HEK293T (cell line): ENCODE measurements at regions not wholly inside any gene's neighbourhood (a gene's known extent, or its start where the extent isn't known, plus 50 kb on each side); places are given as distances from the start of the nearest gene placed in this dataset.

Experiments used
- CTCF ChIA-PET: fragments of 350-600 bp; formaldehyde crosslinking; extraction: SDS; loops from one replicate; lab custom pipeline; 2021; ENCODE audit warnings: antibody characterized with exemption, inconsistent platforms; lab: Yijun Ruan, JAX
- POLR2A ChIA-PET: fragments of 350-600 bp; formaldehyde crosslinking; extraction: SDS; loops from one replicate; lab custom pipeline; 2020; ENCODE audit warnings: antibody characterized with exemption, inconsistent platforms; lab: Yijun Ruan, JAX
- DNase-seq: peaks from one replicate; pipeline ENCODE4 v3.0.0; 2012; ENCODE audit warnings: mixed read lengths; ENCODE audit errors: extremely low spot score
- ARNT ChIP-seq: fragments of 450-650 bp; IDR thresholded peaks from 2 replicates; pipeline ENCODE4 v1.6.1; 2017; ENCODE audit warnings: mild to moderate bottlenecking
- BHLHE40 ChIP-seq: fragments of 450-650 bp; IDR thresholded peaks from 2 replicates; pipeline ENCODE4 v1.6.1; 2016; ENCODE audit warnings: mild to moderate bottlenecking, moderate library complexity, borderline replicate concordance
- CTBP1 ChIP-seq: fragments of 450-650 bp; IDR thresholded peaks from 2 replicates; pipeline ENCODE4 v1.6.1; 2016; ENCODE audit warnings: borderline replicate concordance
- ELF4 ChIP-seq: fragments of 450-650 bp; IDR thresholded peaks from 2 replicates; pipeline ENCODE4 v1.6.1; 2017; ENCODE audit warnings: antibody characterized with exemption
- FOXA1 ChIP-seq: fragments of 450-650 bp; IDR thresholded peaks from 2 replicates; pipeline ENCODE4 v1.6.1; 2016; ENCODE audit warnings: mild to moderate bottlenecking
- FOXK2 ChIP-seq: fragments of 450-650 bp; IDR thresholded peaks from 2 replicates; pipeline ENCODE4 v1.6.1; 2016; ENCODE audit warnings: mild to moderate bottlenecking
- FOXM1 ChIP-seq: fragments of 450-650 bp; IDR thresholded peaks from 2 replicates; pipeline ENCODE4 v1.6.1; 2017; ENCODE audit warnings: mild to moderate bottlenecking, borderline replicate concordance
- HDGF ChIP-seq: fragments of 450-650 bp; IDR thresholded peaks from 2 replicates; pipeline ENCODE4 v1.6.1; 2017; ENCODE audit warnings: antibody characterized with exemption, borderline replicate concordance
- L3MBTL2 ChIP-seq: fragments of 450-650 bp; conservative IDR thresholded peaks from 2 replicates; pipeline ENCODE4 v1.6.1; 2016; ENCODE audit warnings: mild to moderate bottlenecking
- LEF1 ChIP-seq: fragments of 450-650 bp; IDR thresholded peaks from 2 replicates; pipeline ENCODE4 v1.6.1; 2017; ENCODE audit warnings: mild to moderate bottlenecking, borderline replicate concordance
- NFRKB ChIP-seq: fragments of 450-650 bp; IDR thresholded peaks from 2 replicates; pipeline ENCODE4 v1.6.1; 2016; ENCODE audit warnings: mild to moderate bottlenecking, moderate library complexity
- SP1 ChIP-seq: fragments of 450-650 bp; IDR thresholded peaks from 2 replicates; pipeline ENCODE4 v1.6.1; 2017
- SUZ12 ChIP-seq: fragments of 450-650 bp; IDR thresholded peaks from 2 replicates; pipeline ENCODE4 v1.6.1; 2016; ENCODE audit warnings: mild to moderate bottlenecking
- TARDBP ChIP-seq: fragments of 450-650 bp; IDR thresholded peaks from 2 replicates; pipeline ENCODE4 v1.6.1; 2016
- ZNF384 ChIP-seq: fragments of 450-650 bp; IDR thresholded peaks from 2 replicates; pipeline ENCODE4 v1.6.1; 2016
- TF ChIP-seq, protein P1 (sequence below): fragments of 450-650 bp; IDR thresholded peaks from 2 replicates; pipeline ENCODE4 v1.6.1; 2016

DNA sequence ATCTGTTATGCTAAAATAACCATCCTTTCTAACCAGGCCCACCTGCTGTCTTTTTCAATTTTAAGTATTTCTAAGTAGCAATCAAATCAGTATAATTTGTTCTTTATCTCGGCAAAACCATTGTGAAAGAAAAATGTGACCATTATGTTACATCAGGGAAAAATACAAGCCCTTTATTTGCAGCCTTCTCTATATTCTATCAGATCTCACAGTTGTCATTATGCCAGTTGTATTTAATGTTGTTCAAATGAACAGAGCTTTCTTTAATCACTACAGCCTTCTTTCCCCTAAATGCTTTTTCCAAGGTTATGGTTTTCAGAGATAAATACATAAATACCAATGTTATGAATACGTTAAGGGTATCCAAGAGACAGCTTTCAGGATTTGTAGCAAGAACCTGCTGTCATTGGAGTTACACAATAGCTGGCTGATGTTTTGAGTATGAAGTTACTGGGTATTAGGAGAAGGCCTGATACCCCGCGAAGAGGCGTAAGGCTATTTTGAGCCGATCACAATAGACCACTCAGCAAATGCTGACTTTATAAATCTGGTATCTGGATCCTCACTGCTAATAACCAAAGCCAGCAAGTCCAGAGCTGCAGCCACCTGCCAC lies 406.3 kb downstream of the CADM1 start:
- CTCF ChIA-PET, result no interaction called here
- POLR2A ChIA-PET, result no interaction called here
- DNase-seq, result no peak
- no peak for TF ChIP-seq BHLHE40
- TF ChIP-seq SUZ12, result no peak
- TF ChIP-seq, protein P1, sequence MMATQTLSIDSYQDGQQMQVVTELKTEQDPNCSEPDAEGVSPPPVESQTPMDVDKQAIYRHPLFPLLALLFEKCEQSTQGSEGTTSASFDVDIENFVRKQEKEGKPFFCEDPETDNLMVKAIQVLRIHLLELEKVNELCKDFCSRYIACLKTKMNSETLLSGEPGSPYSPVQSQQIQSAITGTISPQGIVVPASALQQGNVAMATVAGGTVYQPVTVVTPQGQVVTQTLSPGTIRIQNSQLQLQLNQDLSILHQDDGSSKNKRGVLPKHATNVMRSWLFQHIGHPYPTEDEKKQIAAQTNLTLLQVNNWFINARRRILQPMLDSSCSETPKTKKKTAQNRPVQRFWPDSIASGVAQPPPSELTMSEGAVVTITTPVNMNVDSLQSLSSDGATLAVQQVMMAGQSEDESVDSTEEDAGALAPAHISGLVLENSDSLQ, result no peak
- no peak for TF ChIP-seq HDGF
- no peak for TF ChIP-seq L3MBTL2
- TF ChIP-seq NFRKB, result no peak
- no peak for TF ChIP-seq TARDBP
- no peak for TF ChIP-seq FOXA1
- TF ChIP-seq FOXM1, result no peak
- no peak for TF ChIP-seq LEF1
- no peak for TF ChIP-seq ZNF384
- TF ChIP-seq FOXK2, result no peak

- ChIA-PET CTCF (no interaction called here), POLR2A (no interaction called here)
- no peak for TF ChIP-seq FOXK2
- no peak for TF ChIP-seq ZNF384
- no peak for TF ChIP-seq SUZ12
- no peak for TF ChIP-seq TARDBP
- TF ChIP-seq, protein P1, result no peak
- no peak for TF ChIP-seq ELF4
- no peak for TF ChIP-seq HDGF
- no peak for TF ChIP-seq NFRKB
- no peak for TF ChIP-seq L3MBTL2
- no peak for TF ChIP-seq FOXM1
- no peak for DNase-seq
Measured at GRCh38 chr11:115100706-115101105, 403.5 kb downstream of the CADM1 start.

GRCh38 chr11:115103921-115104320 lies 400.3 kb downstream of the CADM1 start:
- POLR2A ChIA-PET, result no interaction called here
- CTCF ChIA-PET, result no interaction called here
- DNase-seq, result no peak
- TF ChIP-seq, protein P1, result no peak
- TF ChIP-seq FOXK2 (no peak), NFRKB (no peak), FOXM1 (no peak), LEF1 (no peak), SP1 (no peak), L3MBTL2 (no peak), HDGF (no peak), FOXA1 (no peak), CTBP1 (no peak), TARDBP (no peak), BHLHE40 (no peak), ELF4 (no peak), ZNF384 (no peak), SUZ12 (no peak), ARNT (no peak)

- POLR2A ChIA-PET, result no interaction called here
- TF ChIP-seq BHLHE40 (no peak), TARDBP (no peak), LEF1 (no peak), SUZ12 (no peak), SP1 (no peak), ELF4 (no peak), L3MBTL2 (no peak), FOXK2 (no peak), FOXA1 (no peak), FOXM1 (no peak), ARNT (no peak), CTBP1 (no peak), HDGF (no peak), NFRKB (no peak), ZNF384 (no peak)
- TF ChIP-seq, protein P1, result no peak
- no peak for DNase-seq
- CTCF ChIA-PET, result no interaction called here
Measured at GRCh38 chr11:115104851-115105453, 399.3 kb downstream of the CADM1 start.

GRCh38 chr11:115111066-115111465 lies 393.1 kb downstream of the CADM1 start:
- DNase-seq, result no peak
- TF ChIP-seq CTBP1, result no peak
- TF ChIP-seq ZNF384, result no peak
- TF ChIP-seq LEF1, result no peak
- no peak for TF ChIP-seq L3MBTL2
- TF ChIP-seq ARNT, result no peak
- no peak for TF ChIP-seq FOXA1
- TF ChIP-seq HDGF, result no peak
- TF ChIP-seq SP1, result no peak
- no peak for TF ChIP-seq TARDBP
- TF ChIP-seq BHLHE40, result no peak
- TF ChIP-seq SUZ12, result no peak
- no peak for TF ChIP-seq ELF4
- no peak for TF ChIP-seq NFRKB
- TF ChIP-seq FOXM1, result no peak
- ChIA-PET POLR2A (no interaction called here), CTCF (no interaction called here)
